IMR-90 (cell line): ENCODE measurements at regions not wholly inside any gene's neighbourhood (a gene's known extent, or its start where the extent isn't known, plus 50 kb on each side); places are given as distances from the start of the nearest gene placed in this dataset.
A peak's percentile ranks its signal among the peaks of the same experiment; 100 is the strongest.

Experiments
- ATAC-seq: fragments of 200-7000 bp; cut with Tn5 transposase; 2 replicates; pipeline ENCODE4 v1.9.1; 2020; ENCODE audit warnings: low read depth, mild to moderate bottlenecking, moderate library complexity
- BruUV-seq: library from RNA; stranded (reverse); fragments of 400-500 nt; replicated peaks from 2 replicates; lab custom pipeline; 2021; lab: Mats Ljungman, UMichigan
- CTCF ChIA-PET: fragments of 300-600 bp; formaldehyde crosslinking; extraction: SDS; loops from one replicate; lab custom pipeline; 2021; ENCODE audit warnings: antibody characterized with exemption; lab: Yijun Ruan, JAX
- POLR2A ChIA-PET: fragments of 300-600 bp; sonication (Branson Sonifier 250); formaldehyde crosslinking; loops from one replicate; lab custom pipeline; 2022; ENCODE audit warnings: antibody characterized with exemption; ENCODE audit not compliant: unreplicated experiment; lab: Charles Lee
- DNase-seq: peaks from one replicate; pipeline ENCODE4 v3.0.0; 2013
- H2AFZ ChIP-seq: replicated peaks from 2 replicates; pipeline ENCODE3; 2013; ENCODE audit warnings: low read length, mild to moderate bottlenecking; ENCODE audit not compliant: poor library complexity
- H2AK5ac ChIP-seq: 2 replicates; pipeline ENCODE4 v1.6.1; 2013; ENCODE audit warnings: low read depth, low read length, inconsistent platforms
- H2AK9ac ChIP-seq: replicated peaks from 2 replicates; pipeline ENCODE3; 2013; ENCODE audit warnings: mild to moderate bottlenecking, low read depth, low read length, moderate library complexity; ENCODE audit not compliant: poor library complexity
- H2BK120ac ChIP-seq: 2 replicates; pipeline ENCODE4 v1.6.1; 2013; ENCODE audit warnings: low read depth, low read length, inconsistent platforms
- H2BK15ac ChIP-seq: 3 replicates; pipeline ENCODE4 v1.6.1; 2013; ENCODE audit warnings: low read depth, low read length, inconsistent platforms
- H2BK20ac ChIP-seq: 2 replicates; pipeline ENCODE4 v1.6.1; 2013; ENCODE audit warnings: low read depth, mild to moderate bottlenecking, inconsistent platforms, low read length, moderate library complexity
- H2BK5ac ChIP-seq: 2 replicates; pipeline ENCODE4 v1.6.1; 2013; ENCODE audit warnings: mild to moderate bottlenecking, low read depth, low read length, inconsistent platforms; ENCODE audit not compliant: poor library complexity, severe bottlenecking
- H3K14ac ChIP-seq: replicated peaks from 2 replicates; pipeline ENCODE4 v1.6.1; 2013; ENCODE audit warnings: low read depth, low read length, inconsistent platforms
- H3K18ac ChIP-seq: 2 replicates; pipeline ENCODE4 v1.6.1; 2013; ENCODE audit warnings: low read depth, low read length, control low read depth
- H3K23ac ChIP-seq: 2 replicates; pipeline ENCODE4 v1.6.1; 2013; ENCODE audit warnings: low read depth, low read length, inconsistent platforms
- H3K27ac ChIP-seq: 2 replicates; pipeline ENCODE4 v1.5.1; 2013; ENCODE audit warnings: mild to moderate bottlenecking, control low read depth, low read length; ENCODE audit not compliant: insufficient read depth
- H3K27me3 ChIP-seq: 2 replicates; pipeline ENCODE4 v1.6.1; 2013; ENCODE audit warnings: low read length; ENCODE audit not compliant: control insufficient read depth, insufficient read depth
- H3K36me3 ChIP-seq: 2 replicates; pipeline ENCODE4 v1.6.1; 2013; ENCODE audit warnings: low read length, mixed read lengths; ENCODE audit not compliant: control insufficient read depth, insufficient read depth
- H3K4ac ChIP-seq: 2 replicates; pipeline ENCODE4 v1.6.1; 2013; ENCODE audit warnings: low read depth, low read length, inconsistent platforms
- H3K4me1 ChIP-seq: 2 replicates; pipeline ENCODE4 v1.6.1; 2013; ENCODE audit warnings: low read length, mixed read lengths; ENCODE audit not compliant: control insufficient read depth, insufficient read depth
- H3K4me2 ChIP-seq: 2 replicates; pipeline ENCODE4 v1.6.1; 2013; ENCODE audit warnings: low read depth, mild to moderate bottlenecking, control low read depth, low read length, moderate library complexity
- H3K4me3 ChIP-seq: 2 replicates; pipeline ENCODE4 v1.5.1; 2013; ENCODE audit warnings: low read depth, mild to moderate bottlenecking, control low read depth, low read length, moderate library complexity; ENCODE audit not compliant: insufficient read depth
- H3K56ac ChIP-seq: 2 replicates; pipeline ENCODE4 v1.6.1; 2013; ENCODE audit warnings: low read length, inconsistent platforms; ENCODE audit not compliant: insufficient read depth; ENCODE audit errors: extremely low read depth
- H3K79me1 ChIP-seq, 2 experiments: 2 replicates each; pipeline ENCODE4 v1.6.1; 2013; ENCODE audit warnings: low read length in 2 of 2, inconsistent platforms in 1 of 2, low read depth in 1 of 2
- H3K9ac ChIP-seq: 2 replicates; pipeline ENCODE4 v1.6.1; 2013; ENCODE audit warnings: low read depth, low read length, control low read depth
- H3K9me1 ChIP-seq: 2 replicates; pipeline ENCODE4 v1.6.1; 2013; ENCODE audit warnings: low read length, inconsistent platforms; ENCODE audit not compliant: insufficient read depth
- H3K9me3 ChIP-seq: 2 replicates; pipeline ENCODE4 v1.6.1; 2013; ENCODE audit warnings: low read length; ENCODE audit not compliant: control insufficient read depth, insufficient read depth
- H4K20me1 ChIP-seq: 2 replicates; pipeline ENCODE4 v1.6.1; 2013; ENCODE audit warnings: low read length, inconsistent platforms; ENCODE audit not compliant: insufficient read depth
- H4K5ac ChIP-seq: 2 replicates; pipeline ENCODE4 v1.6.1; 2013; ENCODE audit warnings: mild to moderate bottlenecking, low read depth, low read length, control low read depth
- H4K8ac ChIP-seq, 2 experiments: 2 replicates each; pipeline ENCODE4 v1.6.1; 2013; ENCODE audit warnings: low read depth in 2 of 2, low read length in 2 of 2, control low read depth in 1 of 2, inconsistent platforms in 1 of 2
- H4K91ac ChIP-seq: 2 replicates; pipeline ENCODE4 v1.6.1; 2013; ENCODE audit warnings: low read depth, low read length, inconsistent platforms; ENCODE audit not compliant: insufficient read depth
- BHLHE40 ChIP-seq: fragments of 150-350 bp; IDR thresholded peaks from 2 replicates; pipeline ENCODE4 v1.6.1; 2016; ENCODE audit warnings: mild to moderate bottlenecking, low read depth, low read length
- CTCF ChIP-seq: conservative IDR thresholded peaks from 2 replicates; pipeline ENCODE4 v1.5.1; 2012; ENCODE audit warnings: mild to moderate bottlenecking, low read depth, low read length, improper control_type of control experiment
- ELK1 ChIP-seq: fragments of 150-350 bp; IDR thresholded peaks from 2 replicates; pipeline ENCODE4 v1.6.1; 2016; ENCODE audit warnings: low read depth, mild to moderate bottlenecking, low read length, moderate library complexity, borderline replicate concordance
- MAFK ChIP-seq: IDR thresholded peaks from 2 replicates; pipeline ENCODE4 v1.6.1; 2012; ENCODE audit warnings: low read depth, low read length, improper control_type of control experiment
- NFE2L2 ChIP-seq: fragments of 150-350 bp; IDR thresholded peaks from 2 replicates; pipeline ENCODE4 v1.6.1; 2016; ENCODE audit warnings: low read depth, mild to moderate bottlenecking, low read length
- RCOR1 ChIP-seq: IDR thresholded peaks from 2 replicates; pipeline ENCODE4 v1.6.1; 2012; ENCODE audit warnings: mild to moderate bottlenecking, low read length, improper control_type of control experiment; ENCODE audit not compliant: insufficient replicate concordance
- SMC3 ChIP-seq: fragments of 150-350 bp; IDR thresholded peaks from 2 replicates; pipeline ENCODE4 v1.6.1; 2016; ENCODE audit warnings: low read depth, mild to moderate bottlenecking, antibody characterized with exemption, low read length, moderate library complexity
- WGBS, 2 experiments: methylation state at CpG; one replicate each; pipeline versions ENCODE4 v1.1.5 to v1.1.7; 2013; ENCODE audit warnings: missing lambda C conversion rate in 2 of 2; ENCODE audit not compliant: insufficient read length in 1 of 2; ENCODE audit errors: extremely low coverage in 2 of 2; 5-methylcytosine and 5-hydroxymethylcytosine counted together
- dilution Hi-C: fragments of 300-500 bp; cut with HindIII; formaldehyde crosslinking; loops from one replicate; pipeline ENCODE4 v1.14.3; 2018; ENCODE audit warnings: low sequenced_read_pairs; ENCODE audit not compliant: unreplicated experiment
- in situ Hi-C: fragments of 300-500 bp; cut with MboI; formaldehyde crosslinking; loops from 3 replicates; pipeline ENCODE4 v1.14.3; 2019; ENCODE audit warnings: low sequenced_read_pairs, inconsistent platforms, mixed read lengths
- intact Hi-C: fragments of 100-400 bp; cut with micrococcal nuclease; formaldehyde crosslinking; loops from 2 replicates; pipeline ENCODE4 v1.10.0; 2022

- POLR2A ChIA-PET = interaction anchor here (0.6 kb wide), 1 partner anchor 779 kb away, joined by 14 read pairs; no protein-coding TSS in a partner anchor
- 45% methylated on average over 4 of the region's 14 CpGs; no CpG with 5 or more reads in 1 of the 2 experiments for WGBS, 2 experiments
Measured at GRCh38 chr9:16103620-16104397, 551.0 kb downstream of the CCDC171 start.

More at GRCh38 chr9:16103620-16104397, 551.0 kb downstream of the CCDC171 start:
- peaks cover 16% of the 10 kb centered on the region for H3K9me1 ChIP-seq
- peak overlapping the region; percentile 55; the same call in 1 of the 2 replicates for H4K5ac ChIP-seq
- H3K4me3 ChIP-seq = no peak overlapping the region
- peak overlapping the region; percentile 68 for H3K4ac ChIP-seq
- CTCF ChIA-PET = no interaction called here
- no peak overlapping the region for H2AK9ac ChIP-seq
- H3K4me1 ChIP-seq = peaks cover 29% of the 10 kb centered on the region; the same call in 1 of the 2 replicates
- H4K91ac ChIP-seq = peak overlapping the region; percentile 32
- peak overlapping the region; percentile 82; the same call in 1 of the 2 replicates for H3K14ac ChIP-seq
- H3K9me3 ChIP-seq = no peaks in the 10 kb centered on the region
- H3K36me3 ChIP-seq = no peaks in the 10 kb centered on the region
- H2BK5ac ChIP-seq = no peak overlapping the region
- in situ Hi-C loops (no loop called here), intact Hi-C loops (no loop called here), dilution Hi-C loops (no loop called here)
- peak overlapping the region; percentile 72 for H3K23ac ChIP-seq
- peak overlapping the region; percentile 55; the same call in 1 of the 2 replicates for H2BK20ac ChIP-seq
- TF ChIP-seq ELK1 = no peak
- no peak for TF ChIP-seq NFE2L2
- TF ChIP-seq CTCF = no peak
- TF ChIP-seq SMC3 = no peak
- no peak for TF ChIP-seq BHLHE40
- TF ChIP-seq MAFK = no peak
- no peak for TF ChIP-seq RCOR1
- H2BK15ac ChIP-seq = peak overlapping the region; percentile 56; the same call in 2 of the 3 replicates
- DNase-seq (peak; percentile 33), ATAC-seq (no peak)
- no peaks in the 10 kb centered on the region for H3K27me3 ChIP-seq
- H2AK5ac ChIP-seq = 0 out of 2 replicates have a peak overlapping the region, but pooled peaks have one; percentile 19
- peak overlapping the region; percentile 68; the same call in 1 of the 2 replicates for H3K18ac ChIP-seq
- no peaks in the 10 kb centered on the region for H3K79me1 ChIP-seq
- H4K8ac ChIP-seq = peak overlapping the region; percentile 24 to 35; a peak in 1 of 4 replicates
- peak overlapping the region; percentile 18; the same call in 1 of the 2 replicates for H3K9ac ChIP-seq
- peak overlapping the region; percentile 60; the same call in 1 of the 2 replicates for H3K27ac ChIP-seq
- no peaks in the 10 kb centered on the region for H4K20me1 ChIP-seq
- H2AFZ ChIP-seq = peak overlapping the region; percentile 74
- no peak overlapping the region for H3K56ac ChIP-seq
- peak overlapping the region; percentile 35 for H2BK120ac ChIP-seq
- H3K4me2 ChIP-seq = no peak overlapping the region; the same call in 1 of the 2 replicates
- BruUV-seq = no TSS peak
